Peyer's patch (tissue), 4 donors: ENCODE measurements at regions not wholly inside any gene's neighbourhood (a gene's known extent, or its start where the extent isn't known, plus 50 kb on each side); places are given as distances from the start of the nearest gene placed in this dataset.

ENCODE experiments used
- POLR2A ChIP-seq, 2 donors: fragments of 450-650 bp; IDR thresholded peaks; one replicate each; pipeline ENCODE4 v1.5.1; 2017; ENCODE audit warnings: antibody characterized with exemption in 2 of 2, mild to moderate bottlenecking in 2 of 2, moderate library complexity in 2 of 2
- TF ChIP-seq, protein P1 (sequence below), 6 experiments: fragments of 450-650 bp in 4 of 6; fragments of 200-600 bp in 2 of 6; sonication (generic) in 1 of 6; IDR thresholded peaks; one replicate each; pipeline ENCODE4 v1.5.1; 2017 to 2019; ENCODE audit warnings: antibody characterized with exemption in 6 of 6, mild to moderate bottlenecking in 3 of 6, moderate library complexity in 1 of 6

DNA sequence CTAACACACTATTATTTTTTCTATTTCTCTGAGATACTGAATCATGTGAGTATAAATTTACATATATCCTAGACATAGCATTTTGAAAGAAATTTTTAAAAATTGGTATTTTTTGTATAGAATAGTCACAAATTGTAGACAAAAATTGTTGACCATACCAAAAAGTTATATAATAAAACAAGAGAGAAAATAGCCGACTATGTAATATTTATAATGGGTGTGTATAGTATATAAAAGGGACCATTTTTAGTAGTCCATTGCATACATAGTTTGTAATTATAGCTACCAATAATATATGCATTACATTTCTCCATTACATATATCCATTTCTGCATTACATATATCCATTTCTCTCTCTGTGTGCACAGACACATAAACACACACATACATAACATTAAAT lies 590.2 kb downstream of the TMTC2 start:
- TF ChIP-seq, protein P1, sequence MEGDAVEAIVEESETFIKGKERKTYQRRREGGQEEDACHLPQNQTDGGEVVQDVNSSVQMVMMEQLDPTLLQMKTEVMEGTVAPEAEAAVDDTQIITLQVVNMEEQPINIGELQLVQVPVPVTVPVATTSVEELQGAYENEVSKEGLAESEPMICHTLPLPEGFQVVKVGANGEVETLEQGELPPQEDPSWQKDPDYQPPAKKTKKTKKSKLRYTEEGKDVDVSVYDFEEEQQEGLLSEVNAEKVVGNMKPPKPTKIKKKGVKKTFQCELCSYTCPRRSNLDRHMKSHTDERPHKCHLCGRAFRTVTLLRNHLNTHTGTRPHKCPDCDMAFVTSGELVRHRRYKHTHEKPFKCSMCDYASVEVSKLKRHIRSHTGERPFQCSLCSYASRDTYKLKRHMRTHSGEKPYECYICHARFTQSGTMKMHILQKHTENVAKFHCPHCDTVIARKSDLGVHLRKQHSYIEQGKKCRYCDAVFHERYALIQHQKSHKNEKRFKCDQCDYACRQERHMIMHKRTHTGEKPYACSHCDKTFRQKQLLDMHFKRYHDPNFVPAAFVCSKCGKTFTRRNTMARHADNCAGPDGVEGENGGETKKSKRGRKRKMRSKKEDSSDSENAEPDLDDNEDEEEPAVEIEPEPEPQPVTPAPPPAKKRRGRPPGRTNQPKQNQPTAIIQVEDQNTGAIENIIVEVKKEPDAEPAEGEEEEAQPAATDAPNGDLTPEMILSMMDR (IDR thresholded peaks at IDR 0.05): no peak
- no peak for TF ChIP-seq POLR2A (IDR thresholded peaks at IDR 0.05)
